Upper lobe of left lung (tissue), 6 donors: ENCODE measurements at regions not wholly inside any gene's neighbourhood (a gene's known extent, or its start where the extent isn't known, plus 50 kb on each side); places are given as distances from the start of the nearest gene placed in this dataset.

Experiments
- ATAC-seq, 2 donors: fragments of 200-7000 bp; cut with Tn5 transposase; one replicate each; pipeline ENCODE4 v1.9.1; 2022; ENCODE audit warnings: mild to moderate bottlenecking in 2 of 2, moderate library complexity in 2 of 2; ENCODE audit not compliant: low FRiP score in 2 of 2
- DNase-seq, 2 donors: peaks; one replicate each; pipeline ENCODE4 v3.0.0-alpha.2; 2019 to 2020
- H3K27ac ChIP-seq, 4 donors: fragments of 200-600 bp; sonication (generic); one replicate each; pipeline ENCODE4 v1.5.1; 2016 to 2019
- H3K27me3 ChIP-seq, 4 donors: fragments of 200-600 bp; sonication (generic); one replicate each; pipeline ENCODE4 v1.5.1; 2017 to 2019
- H3K36me3 ChIP-seq, 4 donors: fragments of 200-600 bp; sonication (generic); one replicate each; pipeline ENCODE4 v1.5.1; 2016 to 2019
- H3K4me1 ChIP-seq, 4 donors: fragments of 200-600 bp; sonication (generic); one replicate each; pipeline ENCODE4 v1.5.1; 2018 to 2019
- H3K4me3 ChIP-seq, 4 donors: fragments of 200-600 bp; sonication (generic); one replicate each; pipeline ENCODE4 v1.5.1; 2017 to 2019; ENCODE audit warnings: mild to moderate bottlenecking in 2 of 4, moderate library complexity in 1 of 4
- H3K9me3 ChIP-seq, 4 donors: fragments of 200-600 bp; sonication (generic); one replicate each; pipeline ENCODE4 v1.5.1; 2018 to 2019
- CTCF ChIP-seq, 6 experiments: fragments of 450-650 bp in 4 of 6; fragments of 200-600 bp in 2 of 6; sonication (generic) in 2 of 6; IDR thresholded peaks; one replicate each; pipeline ENCODE4 v1.5.1; 2016 to 2019; ENCODE audit warnings: antibody characterized with exemption in 6 of 6
- EP300 ChIP-seq, 4 donors: sonication (generic); formaldehyde crosslinking; IDR thresholded peaks; one replicate each; pipeline ENCODE4 v1.5.1; 2017; ENCODE audit warnings: antibody characterized with exemption in 4 of 4, control low read depth in 2 of 4
- POLR2A ChIP-seq, 4 donors: fragments of 450-650 bp; IDR thresholded peaks; one replicate each; pipeline ENCODE4 v1.5.1; 2016 to 2017; ENCODE audit warnings: antibody characterized with exemption in 4 of 4, mild to moderate bottlenecking in 2 of 4
- POLR2AphosphoS5 ChIP-seq, 2 donors: sonication (generic); formaldehyde crosslinking; IDR thresholded peaks; one replicate each; pipeline ENCODE4 v1.5.1; 2017; ENCODE audit warnings: antibody characterized with exemption in 2 of 2
- WGBS, 2 donors: methylation state at CpG; one replicate each; pipeline ENCODE4 v1.1.5; 2017 to 2018; 5-methylcytosine and 5-hydroxymethylcytosine counted together
- donor health status: DM: no; HTN: no; CAD: no; lungs with moderate emphysema.
- donor health status: DM: no; HTN: yes; CAD: no; lungs with severe emphysema.

GRCh38 chr11:39442177-39442576, 2017.3 kb downstream of the LRRC4C start:
- no peak overlapping the region for H3K27ac ChIP-seq
- 91 to 94% methylated on average over 5 to 16 of the region's 20 CpGs for WGBS, 2 donors
- H3K4me1 ChIP-seq, result no peaks in the 10 kb centered on the region
- ATAC-seq (no peak), DNase-seq (peak in 1 of 2 donors; percentile 72)
- no peaks in the 10 kb centered on the region for H3K36me3 ChIP-seq
- H3K9me3 ChIP-seq, result no peaks in the 10 kb centered on the region
- TF ChIP-seq POLR2AphosphoS5 (IDR thresholded peaks at IDR 0.05), result no peak
- TF ChIP-seq POLR2A (IDR thresholded peaks at IDR 0.05), result no peak
- no peak for TF ChIP-seq CTCF (IDR thresholded peaks at IDR 0.05)
- no peak for TF ChIP-seq EP300 (IDR thresholded peaks at IDR 0.05)
- H3K27me3 ChIP-seq, result no peaks in the 10 kb centered on the region
- H3K4me3 ChIP-seq, result no peak overlapping the region

- ATAC-seq (no peak), DNase-seq (no peak)
- H3K36me3 ChIP-seq, result no peaks in the 10 kb centered on the region
- no peak overlapping the region for H3K27ac ChIP-seq
- H3K27me3 ChIP-seq, result no peaks in the 10 kb centered on the region
- H3K4me1 ChIP-seq, result no peaks in the 10 kb centered on the region
- whole genome bisulfite sequencing, 2 donors, result 88 to 96% methylated on average over 3 of the region's 3 CpGs
- H3K9me3 ChIP-seq, result no peaks in the 10 kb centered on the region
- H3K4me3 ChIP-seq, result no peak overlapping the region
- TF ChIP-seq POLR2A (IDR thresholded peaks at IDR 0.05) (no peak), CTCF (IDR thresholded peaks at IDR 0.05) (no peak), EP300 (IDR thresholded peaks at IDR 0.05) (no peak), POLR2AphosphoS5 (IDR thresholded peaks at IDR 0.05) (no peak)
Measured at GRCh38 chr11:39435641-39436040, 2023.8 kb downstream of the LRRC4C start.

GRCh38 chr11:39434466-39434865, 2025.0 kb downstream of the LRRC4C start:
- ATAC-seq (no peak), DNase-seq (no peak)
- no peaks in the 10 kb centered on the region for H3K9me3 ChIP-seq
- H3K36me3 ChIP-seq, result no peaks in the 10 kb centered on the region
- H3K27me3 ChIP-seq, result no peaks in the 10 kb centered on the region
- no peak overlapping the region for H3K27ac ChIP-seq
- WGBS, 2 donors, result 63 to 79% methylated on average over 1 of the region's 1 CpG
- no peak overlapping the region for H3K4me3 ChIP-seq
- no peaks in the 10 kb centered on the region for H3K4me1 ChIP-seq
- no peak for TF ChIP-seq POLR2AphosphoS5 (IDR thresholded peaks at IDR 0.05)
- no peak for TF ChIP-seq POLR2A (IDR thresholded peaks at IDR 0.05)
- TF ChIP-seq EP300 (IDR thresholded peaks at IDR 0.05), result no peak
- no peak for TF ChIP-seq CTCF (IDR thresholded peaks at IDR 0.05)

DNA sequence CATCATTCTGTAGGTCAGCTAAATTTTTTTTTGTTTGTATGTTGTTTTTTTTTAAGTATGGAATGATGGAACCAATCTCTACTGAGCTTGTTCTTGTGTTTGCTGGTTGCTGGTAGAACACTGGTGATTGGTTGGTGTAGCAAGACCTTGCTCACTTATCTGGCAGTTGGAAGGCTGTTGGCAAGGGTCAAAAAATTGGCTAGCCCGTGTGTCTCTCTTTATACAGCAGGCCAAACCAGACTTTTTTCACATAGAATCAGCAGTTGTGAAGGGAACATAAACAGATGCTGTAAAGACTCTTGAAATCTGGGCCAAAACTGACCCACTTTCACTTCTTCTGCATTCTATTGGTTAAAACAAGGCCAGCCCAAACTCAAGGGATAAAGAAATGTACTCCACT, 2026.5 kb downstream of the LRRC4C start:
- 25 to 38% methylated on average over 1 of the region's 1 CpG for WGBS, 2 donors
- Histone ChIP-seq H3K36me3 (no peaks in the 10 kb centered on the region), H3K27ac (no peak overlapping the region), H3K9me3 (no peaks in the 10 kb centered on the region), H3K4me1 (no peaks in the 10 kb centered on the region), H3K4me3 (no peak overlapping the region), H3K27me3 (no peaks in the 10 kb centered on the region)
- TF ChIP-seq CTCF (IDR thresholded peaks at IDR 0.05) (no peak), EP300 (IDR thresholded peaks at IDR 0.05) (no peak), POLR2AphosphoS5 (IDR thresholded peaks at IDR 0.05) (no peak), POLR2A (IDR thresholded peaks at IDR 0.05) (no peak)
- ATAC-seq (no peak), DNase-seq (no peak)

GRCh38 chr11:39425226-39425625, 2034.2 kb downstream of the LRRC4C start:
- no peaks in the 10 kb centered on the region for H3K4me1 ChIP-seq
- TF ChIP-seq POLR2A (IDR thresholded peaks at IDR 0.05), result no peak
- no peak for TF ChIP-seq CTCF (IDR thresholded peaks at IDR 0.05)
- TF ChIP-seq POLR2AphosphoS5 (IDR thresholded peaks at IDR 0.05), result no peak
- TF ChIP-seq EP300 (IDR thresholded peaks at IDR 0.05), result no peak
- DNase-seq, result no peak
- H3K9me3 ChIP-seq, result no peaks in the 10 kb centered on the region
- no peak for ATAC-seq
- no peaks in the 10 kb centered on the region for H3K27me3 ChIP-seq
- WGBS, 2 donors, result 89 to 92% methylated on average over 2 of the region's 2 CpGs
- H3K4me3 ChIP-seq, result no peak overlapping the region
- no peaks in the 10 kb centered on the region for H3K36me3 ChIP-seq
- H3K27ac ChIP-seq, result no peak overlapping the region
